HAP-1 (cell line): ENCODE measurements at regions not wholly inside any gene's neighbourhood (a gene's known extent, or its start where the extent isn't known, plus 50 kb on each side); places are given as distances from the start of the nearest gene placed in this dataset.

ENCODE experiments used
- DNase-seq, 2 experiments: peaks; one replicate each; pipeline ENCODE4 v3.0.0-alpha.2; 2016 to 2020; ENCODE audit warnings: low spot score in 2 of 2
- H3K27me3 ChIP-seq: fragments of 250-450 bp; sonication (Bioruptor Pico); 2 replicates; pipeline ENCODE4 v1.5.1; 2020; ENCODE audit warnings: low read depth, mild to moderate bottlenecking, moderate library complexity
- H3K36me3 ChIP-seq: fragments of 250-450 bp; sonication (Bioruptor Pico); replicated peaks from 2 replicates; pipeline ENCODE4 v1.5.1; 2020; ENCODE audit warnings: mild to moderate bottlenecking
- H3K4me1 ChIP-seq: fragments of 250-450 bp; sonication (Bioruptor Pico); 2 replicates; pipeline ENCODE4 v1.5.1; 2020; ENCODE audit warnings: mild to moderate bottlenecking
- H3K4me3 ChIP-seq: fragments of 250-450 bp; sonication (Bioruptor Pico); 2 replicates; pipeline ENCODE4 v1.5.1; 2020; ENCODE audit warnings: mild to moderate bottlenecking, moderate library complexity
- H3K9me3 ChIP-seq: fragments of 250-450 bp; sonication (Bioruptor Pico); 2 replicates; pipeline ENCODE4 v1.5.1; 2020; ENCODE audit warnings: mild to moderate bottlenecking, moderate library complexity
- in situ Hi-C: fragments of 300-500 bp; cut with MboI; formaldehyde crosslinking; loops from 3 replicates; pipeline ENCODE4 v1.14.3; 2020; ENCODE audit warnings: low sequenced_read_pairs, inconsistent platforms, mixed read lengths

GRCh38 chr6:144885817-144886216, 600.7 kb downstream of the UTRN start:
- Histone ChIP-seq H3K4me3 (no peak overlapping the region), H3K36me3 (no peaks in the 10 kb centered on the region), H3K27me3 (no peaks in the 10 kb centered on the region), H3K9me3 (no peaks in the 10 kb centered on the region), H3K4me1 (no peaks in the 10 kb centered on the region)
- in situ Hi-C loops = no loop called here
- DNase-seq = no peak

GRCh38 chr6:144886682-144887081, 601.5 kb downstream of the UTRN start:
- no peaks in the 10 kb centered on the region for H3K27me3 ChIP-seq
- no peaks in the 10 kb centered on the region for H3K36me3 ChIP-seq
- DNase-seq = no peak
- H3K4me3 ChIP-seq = no peak overlapping the region
- in situ Hi-C loops = no loop called here
- no peaks in the 10 kb centered on the region for H3K4me1 ChIP-seq
- H3K9me3 ChIP-seq = no peaks in the 10 kb centered on the region

GRCh38 chr6:144888621-144889020, 603.5 kb downstream of the UTRN start:
- no peak for DNase-seq
- Histone ChIP-seq H3K4me3 (no peak overlapping the region), H3K36me3 (no peaks in the 10 kb centered on the region), H3K4me1 (no peaks in the 10 kb centered on the region), H3K9me3 (no peaks in the 10 kb centered on the region), H3K27me3 (no peaks in the 10 kb centered on the region)
- in situ Hi-C loops = no loop called here

GRCh38 chr6:144893680-144894151, 608.6 kb downstream of the UTRN start:
- no peak for DNase-seq
- in situ Hi-C loops = no loop called here
- Histone ChIP-seq H3K27me3 (no peaks in the 10 kb centered on the region), H3K4me3 (no peak overlapping the region), H3K9me3 (no peaks in the 10 kb centered on the region), H3K4me1 (peaks cover 14% of the 10 kb centered on the region), H3K36me3 (no peaks in the 10 kb centered on the region)

- Histone ChIP-seq H3K4me3 (no peak overlapping the region), H3K27me3 (no peaks in the 10 kb centered on the region), H3K36me3 (no peaks in the 10 kb centered on the region), H3K9me3 (no peaks in the 10 kb centered on the region), H3K4me1 (peaks cover 14% of the 10 kb centered on the region)
- in situ Hi-C loops = no loop called here
- DNase-seq = no peak
Measured at GRCh38 chr6:144894240-144894639, 609.1 kb downstream of the UTRN start.

- DNase-seq = no peak
- Histone ChIP-seq H3K36me3 (no peaks in the 10 kb centered on the region), H3K9me3 (no peaks in the 10 kb centered on the region), H3K4me1 (peaks cover 14% of the 10 kb centered on the region), H3K4me3 (no peak overlapping the region), H3K27me3 (no peaks in the 10 kb centered on the region)
- in situ Hi-C loops = no loop called here
Measured at GRCh38 chr6:144895313-144896278, 610.5 kb downstream of the UTRN start.

GRCh38 chr6:144896289-144896688, 611.2 kb downstream of the UTRN start:
- Histone ChIP-seq H3K4me1 (peaks cover 14% of the 10 kb centered on the region), H3K36me3 (no peaks in the 10 kb centered on the region), H3K4me3 (no peak overlapping the region), H3K27me3 (no peaks in the 10 kb centered on the region), H3K9me3 (no peaks in the 10 kb centered on the region)
- in situ Hi-C loops = no loop called here
- DNase-seq = no peak

- Histone ChIP-seq H3K4me3 (no peak overlapping the region), H3K36me3 (no peaks in the 10 kb centered on the region), H3K4me1 (peaks cover 14% of the 10 kb centered on the region), H3K27me3 (no peaks in the 10 kb centered on the region), H3K9me3 (0 out of 2 replicates have a peak, but pooled peaks cover 2% of the 10 kb centered on the region)
- peak in 1 of 2 experiments; percentile 78 for DNase-seq
- in situ Hi-C loops = no loop called here
Measured at GRCh38 chr6:144896871-144897270, 611.7 kb downstream of the UTRN start.

- H3K9me3 ChIP-seq = peaks cover 4% of the 10 kb centered on the region; the same call in 1 of the 2 replicates
- H3K27me3 ChIP-seq = no peaks in the 10 kb centered on the region
- H3K4me1 ChIP-seq = peaks cover 14% of the 10 kb centered on the region
- in situ Hi-C loops = no loop called here
- H3K4me3 ChIP-seq = no peak overlapping the region
- no peaks in the 10 kb centered on the region for H3K36me3 ChIP-seq
- DNase-seq = peak; percentile 82 to 99
Measured at GRCh38 chr6:144897441-144897921, 612.3 kb downstream of the UTRN start.

- in situ Hi-C loops = no loop called here
- no peak for DNase-seq
- H3K9me3 ChIP-seq = peaks cover 7% of the 10 kb centered on the region; the same call in 1 of the 2 replicates
- no peaks in the 10 kb centered on the region for H3K36me3 ChIP-seq
- H3K27me3 ChIP-seq = no peaks in the 10 kb centered on the region
- no peak overlapping the region for H3K4me3 ChIP-seq
- peaks cover 14% of the 10 kb centered on the region for H3K4me1 ChIP-seq
Measured at GRCh38 chr6:144898052-144898689, 613.0 kb downstream of the UTRN start.

- Histone ChIP-seq H3K4me1 (peaks cover 14% of the 10 kb centered on the region), H3K4me3 (no peak overlapping the region), H3K9me3 (peaks cover 7% of the 10 kb centered on the region; the same call in 1 of the 2 replicates), H3K36me3 (no peaks in the 10 kb centered on the region), H3K27me3 (no peaks in the 10 kb centered on the region)
- in situ Hi-C loops = no loop called here
- DNase-seq = no peak
Measured at GRCh38 chr6:144898741-144899140, 613.6 kb downstream of the UTRN start.

- Histone ChIP-seq H3K9me3 (peaks cover 7% of the 10 kb centered on the region; the same call in 1 of the 2 replicates), H3K27me3 (no peaks in the 10 kb centered on the region), H3K4me1 (peaks cover 14% of the 10 kb centered on the region), H3K36me3 (no peaks in the 10 kb centered on the region), H3K4me3 (no peak overlapping the region)
- no peak for DNase-seq
- in situ Hi-C loops = no loop called here
Measured at GRCh38 chr6:144899161-144899560, 614.0 kb downstream of the UTRN start.

- no peak for DNase-seq
- Histone ChIP-seq H3K27me3 (no peaks in the 10 kb centered on the region), H3K9me3 (peaks cover 7% of the 10 kb centered on the region; the same call in 1 of the 2 replicates), H3K4me3 (no peak overlapping the region), H3K4me1 (peaks cover 13% of the 10 kb centered on the region), H3K36me3 (no peaks in the 10 kb centered on the region)
- in situ Hi-C loops = no loop called here
Measured at GRCh38 chr6:144901412-144901811, 616.3 kb downstream of the UTRN start.

GRCh38 chr6:144908004-144908403, 622.9 kb downstream of the UTRN start:
- no peak for DNase-seq
- in situ Hi-C loops = no loop called here
- Histone ChIP-seq H3K4me3 (no peak overlapping the region), H3K9me3 (no peaks in the 10 kb centered on the region), H3K4me1 (peaks cover 10% of the 10 kb centered on the region), H3K36me3 (no peaks in the 10 kb centered on the region), H3K27me3 (no peaks in the 10 kb centered on the region)
